GM19351 (cell line): ENCODE measurements at regions not wholly inside any gene's neighbourhood (a gene's known extent, or its start where the extent isn't known, plus 50 kb on each side); places are given as distances from the start of the nearest gene placed in this dataset.

Experiments used
- ATAC-seq: cut with Tn5 transposase; IDR thresholded peaks from one replicate; pipeline ENCODE4 v1.9.1; 2021; ENCODE audit warnings: mild to moderate bottlenecking, moderate library complexity; ENCODE audit not compliant: unreplicated experiment

GRCh38 chr11:130765951-130766649 lies 150.2 kb downstream of the SNX19 start:
- peak; percentile 83 for ATAC-seq

- peak; percentile 31 for ATAC-seq
Measured at GRCh38 chr11:130766650-130767565, 149.4 kb downstream of the SNX19 start.

GRCh38 chr11:130769782-130770535 lies 146.3 kb downstream of the SNX19 start:
- no peak for ATAC-seq

GRCh38 chr11:130771708-130772107 lies 144.6 kb downstream of the SNX19 start:
- no peak for ATAC-seq

GRCh38 chr11:130772266-130773227 lies 143.7 kb downstream of the SNX19 start:
- ATAC-seq: no peak

DNA sequence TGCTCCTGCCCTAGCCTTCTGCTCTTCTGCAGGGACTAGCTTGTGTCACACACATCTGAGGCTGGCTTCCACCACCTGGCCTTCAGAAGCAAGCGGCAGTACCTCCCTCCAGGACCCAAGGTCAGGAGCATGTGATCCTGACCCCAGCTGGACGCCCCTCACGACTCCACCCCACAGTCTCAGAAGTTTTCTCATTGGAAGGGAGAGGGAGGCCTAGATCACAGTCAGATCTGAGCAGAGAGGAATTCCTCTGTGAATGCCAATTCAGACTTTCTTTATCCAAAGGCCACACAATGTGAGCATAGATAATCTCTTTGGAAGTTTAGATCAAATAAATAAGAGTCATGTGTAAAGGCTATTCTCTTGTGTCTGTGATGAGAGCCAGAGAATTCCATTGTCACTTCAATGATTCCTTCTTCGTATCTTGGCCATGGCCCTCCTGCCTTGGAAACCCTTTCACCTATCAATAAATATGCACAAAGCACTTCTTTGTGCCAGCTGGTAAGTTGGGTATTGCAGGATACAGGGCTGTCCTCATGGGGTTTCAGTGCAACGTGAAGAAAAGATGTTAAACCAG lies 142.9 kb downstream of the SNX19 start:
- no peak for ATAC-seq

GRCh38 chr11:130774703-130775102 lies 141.6 kb downstream of the SNX19 start:
- no peak for ATAC-seq

GRCh38 chr11:130775306-130776060 lies 140.8 kb downstream of the SNX19 start:
- no peak for ATAC-seq

GRCh38 chr11:130776061-130776419 lies 140.2 kb downstream of the SNX19 start:
- ATAC-seq: no peak

- no peak for ATAC-seq
Measured at GRCh38 chr11:130778026-130778425, 138.3 kb downstream of the SNX19 start.

- no peak for ATAC-seq
Measured at GRCh38 chr11:130778705-130779104, 137.6 kb downstream of the SNX19 start.

- ATAC-seq: no peak
Measured at GRCh38 chr11:130779267-130779666, 137.0 kb downstream of the SNX19 start.

- no peak for ATAC-seq
Measured at GRCh38 chr11:130779943-130780342, 136.3 kb downstream of the SNX19 start.

DNA sequence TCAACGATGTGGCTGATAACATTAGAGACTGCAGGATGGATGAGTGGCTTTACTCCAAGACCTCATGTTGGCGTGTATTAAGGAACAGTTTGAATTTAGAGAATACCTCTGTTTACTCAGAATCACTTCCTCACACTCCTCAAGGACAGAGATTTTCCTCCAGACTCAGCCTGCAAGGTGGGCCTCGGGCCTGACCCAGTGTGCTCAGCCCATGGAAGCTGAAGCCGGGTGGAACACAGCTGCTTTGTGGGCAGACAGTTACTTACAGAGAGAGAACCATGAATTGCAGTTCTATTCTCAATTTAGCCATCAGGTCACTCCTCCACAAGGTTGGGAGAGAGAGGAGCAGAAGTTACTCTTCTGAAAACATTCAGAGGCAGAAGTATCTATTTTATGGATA lies 135.8 kb downstream of the SNX19 start:
- no peak for ATAC-seq

GRCh38 chr11:130781931-130782330 lies 134.3 kb downstream of the SNX19 start:
- ATAC-seq: no peak

GRCh38 chr11:130782361-130783222 lies 133.7 kb downstream of the SNX19 start:
- no peak for ATAC-seq

DNA sequence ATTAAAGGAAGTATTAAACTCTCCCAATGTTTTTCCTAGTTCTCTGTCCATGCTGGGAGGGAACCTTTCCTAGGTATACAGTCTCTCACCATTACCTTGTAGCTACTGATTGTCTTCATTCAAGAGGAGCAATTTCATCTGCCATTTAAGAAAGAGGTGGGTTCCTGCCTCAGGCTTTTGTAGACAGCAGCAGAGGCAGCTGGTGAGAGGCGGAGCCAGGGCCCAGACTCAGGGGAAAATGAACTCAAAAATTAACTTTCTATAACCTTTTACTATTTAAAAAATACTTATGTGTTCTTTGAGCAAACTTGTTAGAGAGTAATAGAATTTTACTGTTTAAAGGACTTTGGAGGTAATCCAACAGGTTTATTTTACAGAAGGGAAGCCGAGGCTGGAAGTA lies 133.0 kb downstream of the SNX19 start:
- ATAC-seq: no peak

GRCh38 chr11:130785380-130786116 lies 130.7 kb downstream of the SNX19 start:
- ATAC-seq: no peak
